HG02885 (cell line): ENCODE measurements at regions not wholly inside any gene's neighbourhood (a gene's known extent, or its start where the extent isn't known, plus 50 kb on each side); places are given as distances from the start of the nearest gene placed in this dataset.
"Not testable (repeated sequence)": the region's sequence is repeated elsewhere in the genome, so short reads cannot be mapped to it uniquely, and the experiment has no call there.

Experiments
- ATAC-seq: cut with Tn5 transposase; IDR thresholded peaks from one replicate; pipeline ENCODE4 v1.9.1; 2021; ENCODE audit warnings: mild to moderate bottlenecking; ENCODE audit not compliant: unreplicated experiment, poor library complexity

- no peak for ATAC-seq
Observed at GRCh38 chr6:78379982-78380381, 487.4 kb upstream of the IRAK1BP1 start.

GRCh38 chr6:78380541-78380940 is 486.8 kb upstream of the IRAK1BP1 start:
- no peak for ATAC-seq

- ATAC-seq = no peak
Observed at GRCh38 chr6:78383968-78384367, 483.4 kb upstream of the IRAK1BP1 start.

- not testable (repeated sequence) for ATAC-seq
Observed at GRCh38 chr6:78386854-78387253, 480.5 kb upstream of the IRAK1BP1 start.

DNA sequence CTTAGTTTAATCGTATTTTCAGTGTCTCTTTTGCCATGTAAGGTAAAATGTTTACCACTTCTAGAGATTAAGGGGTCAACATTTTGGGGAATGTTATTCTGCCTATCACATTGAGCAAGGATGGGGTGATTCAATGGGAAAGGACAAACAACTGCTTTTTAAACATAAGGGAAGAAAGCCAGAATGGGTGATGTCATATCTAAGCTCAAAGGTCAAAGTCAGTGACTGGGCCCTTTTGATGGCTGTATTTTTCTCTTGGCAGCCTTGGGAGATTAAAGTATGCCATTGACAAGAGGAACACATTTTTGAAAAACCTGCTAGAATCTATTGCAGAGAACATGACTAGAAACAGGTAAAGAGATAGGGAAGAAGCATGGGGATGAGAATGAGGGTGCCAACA is 477.3 kb upstream of the IRAK1BP1 start:
- no peak for ATAC-seq

DNA sequence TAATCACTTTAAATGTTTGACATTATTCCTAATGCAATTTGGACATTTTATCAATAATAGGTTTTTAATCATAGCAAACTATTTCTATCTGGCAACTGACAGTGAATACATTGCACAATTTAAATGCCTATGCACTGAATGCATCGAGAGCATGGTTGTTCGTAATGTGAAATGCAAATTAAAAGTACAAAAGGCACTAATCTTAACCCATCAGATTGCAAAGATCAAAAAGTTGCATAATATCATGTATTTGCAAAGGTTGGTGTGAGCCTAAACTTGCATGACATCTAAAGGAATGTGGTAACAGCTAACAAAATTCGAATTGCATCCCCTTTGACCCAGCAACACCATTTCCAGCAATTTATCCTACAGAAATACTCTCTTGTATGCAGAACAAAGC is 469.9 kb upstream of the IRAK1BP1 start:
- no peak for ATAC-seq

- ATAC-seq = no peak
Observed at GRCh38 chr6:78398292-78398691, 469.1 kb upstream of the IRAK1BP1 start.

DNA sequence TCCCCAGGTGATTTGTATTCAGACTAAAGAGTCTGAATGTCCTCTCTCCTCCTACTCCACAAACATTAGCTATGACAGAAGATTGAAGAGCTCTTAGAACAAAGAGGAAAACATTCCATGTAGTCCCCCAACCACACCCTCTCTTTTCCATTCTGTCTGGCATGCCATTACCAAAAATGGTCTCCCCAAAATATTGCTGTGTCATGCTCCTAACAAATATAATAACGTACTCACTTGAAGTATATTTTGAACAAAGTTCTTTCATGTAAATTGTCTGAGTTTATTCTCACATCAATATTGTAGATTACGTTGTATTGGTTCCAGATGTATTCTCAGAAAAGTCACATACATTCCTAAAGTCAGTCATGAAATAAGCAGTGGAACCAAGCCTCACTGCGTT is 467.3 kb upstream of the IRAK1BP1 start:
- ATAC-seq = no peak

DNA sequence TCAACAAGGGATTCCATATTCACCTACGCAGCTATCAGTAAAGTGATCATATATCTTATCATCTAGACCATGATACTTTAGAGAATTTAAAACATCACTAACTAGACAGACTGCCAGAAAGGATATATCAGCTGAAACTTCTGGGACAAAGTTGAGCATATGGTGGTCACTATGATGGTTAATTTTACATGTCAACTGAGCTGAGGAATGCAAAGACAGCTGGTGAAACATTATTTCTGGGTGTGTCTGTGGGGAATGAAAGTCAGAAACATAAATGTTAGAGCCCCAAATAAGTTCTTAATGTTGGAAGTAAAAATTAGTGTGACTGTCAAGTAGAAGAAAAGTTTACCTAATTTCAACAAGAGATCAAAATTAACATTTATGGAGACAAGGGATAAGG is 440.0 kb upstream of the IRAK1BP1 start:
- ATAC-seq = no peak

DNA sequence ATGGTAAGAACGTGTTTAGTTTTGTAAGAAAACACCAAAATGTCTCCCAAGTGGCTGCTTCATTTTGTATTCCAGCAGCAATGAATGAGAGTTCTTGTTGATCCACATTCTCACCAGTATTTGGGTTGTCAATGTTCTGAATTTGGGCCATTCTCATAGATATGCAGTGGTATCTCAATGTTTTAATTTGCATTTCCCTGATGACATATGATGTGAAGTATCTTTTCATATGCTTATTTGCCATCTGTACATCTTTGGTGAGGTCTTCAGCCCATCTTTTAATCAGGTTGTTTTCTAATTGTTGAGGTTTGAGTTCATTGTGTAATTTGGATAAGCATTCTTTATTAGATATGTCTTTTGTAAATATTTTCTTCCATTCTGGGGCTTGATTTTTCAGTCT is 436.8 kb upstream of the IRAK1BP1 start:
- ATAC-seq = no peak

GRCh38 chr6:78435671-78436070 is 431.7 kb upstream of the IRAK1BP1 start:
- ATAC-seq = no peak

DNA sequence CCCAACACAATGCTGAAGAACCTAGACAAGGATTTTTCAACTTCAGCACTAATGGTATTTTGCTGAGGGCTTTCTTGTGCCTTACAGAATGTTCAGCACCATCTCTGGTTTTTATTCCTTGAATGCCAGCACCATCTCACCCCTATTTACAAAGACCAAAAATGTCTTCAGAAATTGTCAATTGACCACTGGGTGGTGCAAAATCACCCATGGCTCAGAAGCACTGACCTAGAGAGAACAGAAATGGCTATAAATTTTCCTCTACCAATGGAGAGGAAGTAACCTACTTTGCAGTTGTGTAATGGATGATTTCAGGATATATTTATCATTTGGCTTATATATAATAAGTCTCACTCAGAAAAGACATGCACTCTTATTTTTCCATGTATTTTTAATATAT is 431.0 kb upstream of the IRAK1BP1 start:
- ATAC-seq = no peak

GRCh38 chr6:78438135-78438534 is 429.2 kb upstream of the IRAK1BP1 start:
- ATAC-seq = no peak

DNA sequence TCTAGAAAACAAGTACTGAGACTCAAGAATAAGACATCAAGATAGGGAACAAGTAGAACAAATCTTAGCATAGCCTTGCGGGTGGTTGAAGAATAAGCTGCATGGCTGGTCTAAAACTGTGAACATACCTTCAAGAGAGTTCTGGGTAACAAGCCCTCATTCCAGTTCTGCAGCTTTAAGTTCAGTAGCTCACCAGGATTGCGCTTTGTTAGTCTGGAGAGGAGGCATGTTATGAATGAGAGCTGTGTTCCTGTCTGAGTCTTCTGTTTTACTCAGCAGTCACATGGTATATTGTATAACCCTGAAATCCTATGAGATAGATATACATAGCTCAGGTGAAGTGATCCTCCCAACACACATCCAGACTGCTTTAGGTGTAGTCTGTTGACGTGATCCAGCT is 406.6 kb upstream of the IRAK1BP1 start:
- ATAC-seq = no peak

DNA sequence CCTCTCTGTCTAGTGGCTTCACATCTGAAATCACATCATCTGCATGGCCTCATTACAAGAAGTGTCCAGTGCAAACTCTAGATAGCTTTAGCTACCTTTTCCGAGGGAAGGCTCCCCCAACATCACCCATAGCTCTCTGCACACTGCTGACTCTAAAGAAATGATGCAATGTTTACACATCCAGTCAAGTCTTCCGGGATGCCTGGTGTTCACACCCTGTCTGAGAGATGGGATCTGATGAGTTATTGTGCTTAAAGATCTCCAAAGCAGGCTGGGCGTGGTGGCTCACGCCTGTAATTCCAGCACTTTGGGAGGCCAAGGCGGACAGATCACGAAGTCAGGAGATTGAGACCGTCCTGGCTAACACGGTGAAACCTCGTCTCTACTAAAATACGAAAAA is 404.6 kb upstream of the IRAK1BP1 start:
- no peak for ATAC-seq

DNA sequence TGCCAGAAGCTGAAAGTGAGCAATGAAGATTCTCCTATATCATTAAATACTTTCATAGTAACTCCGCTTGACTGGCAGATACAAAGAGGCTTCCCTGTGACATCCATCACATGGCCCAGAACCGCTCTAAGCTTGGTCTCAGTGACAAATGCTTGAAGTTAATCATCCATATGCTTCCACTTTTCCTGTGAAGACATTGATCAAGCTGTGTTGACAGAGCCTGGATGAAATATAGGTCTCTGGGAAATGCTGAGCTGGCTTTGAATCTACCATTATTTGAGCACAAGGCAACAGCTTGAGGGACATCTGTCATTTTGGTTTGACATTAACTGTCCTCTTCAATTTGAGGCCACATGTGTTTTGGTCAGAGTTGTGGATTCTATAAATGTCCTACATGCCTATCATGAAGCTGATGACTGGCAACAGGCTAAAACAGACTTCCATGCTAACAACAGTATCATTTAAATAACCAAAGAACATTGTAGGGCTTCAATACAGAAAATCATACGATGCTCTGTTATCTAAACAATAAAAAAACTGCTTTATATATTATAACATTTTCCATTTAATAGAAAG is 402.2 kb upstream of the IRAK1BP1 start:
- ATAC-seq = no peak

DNA sequence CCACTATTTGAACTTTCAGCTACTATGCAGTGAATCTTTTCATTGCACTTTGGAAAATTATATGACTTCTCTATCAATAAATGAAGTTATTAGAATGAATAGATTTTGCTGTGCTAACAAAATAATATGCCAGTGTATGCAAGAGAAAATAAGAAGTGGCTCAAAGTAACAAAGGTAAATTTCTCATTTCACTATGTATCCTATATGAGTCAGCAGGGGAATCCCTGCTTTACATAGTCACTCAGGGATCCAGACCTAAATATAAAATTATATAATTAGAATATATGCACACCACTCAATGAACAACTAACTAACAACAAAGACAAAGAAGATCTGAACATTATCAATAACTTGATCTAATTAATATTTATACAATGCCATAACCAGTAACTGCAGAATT is 390.8 kb upstream of the IRAK1BP1 start:
- ATAC-seq = no peak

GRCh38 chr6:78482801-78483552 is 384.4 kb upstream of the IRAK1BP1 start:
- ATAC-seq = no peak

GRCh38 chr6:78483553-78484197 is 383.7 kb upstream of the IRAK1BP1 start:
- no peak for ATAC-seq

DNA sequence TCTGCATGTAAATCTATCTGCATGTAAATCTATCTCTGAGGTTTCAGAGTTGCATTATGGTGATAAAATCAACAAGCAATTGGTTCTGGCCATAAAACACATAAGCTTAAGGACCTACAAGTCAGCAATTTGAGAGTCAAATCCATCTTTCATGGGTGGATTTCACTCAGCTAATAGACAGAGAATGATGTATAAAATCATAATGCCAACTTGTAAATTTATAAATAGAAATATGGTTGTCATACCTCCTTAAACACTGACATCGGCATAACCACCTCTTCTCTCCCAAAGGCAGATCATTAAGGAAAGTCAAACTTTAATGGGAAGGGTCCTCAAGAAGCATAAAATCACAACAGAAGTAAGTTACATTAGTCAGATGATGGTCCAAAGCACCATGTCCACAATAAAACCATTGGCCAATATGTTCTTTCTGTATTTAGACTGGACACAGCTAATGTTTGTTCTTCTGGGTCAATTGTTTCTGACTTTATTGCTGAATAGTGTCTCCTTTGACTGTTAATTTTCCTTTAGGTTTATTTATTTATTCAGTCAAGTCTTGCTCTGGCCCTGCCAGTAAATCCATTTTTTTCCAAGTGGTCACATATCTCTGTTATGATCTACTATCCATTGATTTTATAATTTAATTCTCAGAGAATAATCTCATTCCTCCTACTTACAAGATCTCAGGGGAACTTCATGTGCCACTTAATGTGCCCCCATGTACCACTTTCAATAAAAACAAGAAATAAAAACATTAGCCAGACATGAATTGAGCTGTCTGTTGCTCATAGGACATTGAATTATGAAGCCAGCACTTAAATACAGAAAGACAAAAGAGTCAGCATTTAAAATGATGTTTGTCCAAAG is 382.9 kb upstream of the IRAK1BP1 start:
- ATAC-seq = no peak

DNA sequence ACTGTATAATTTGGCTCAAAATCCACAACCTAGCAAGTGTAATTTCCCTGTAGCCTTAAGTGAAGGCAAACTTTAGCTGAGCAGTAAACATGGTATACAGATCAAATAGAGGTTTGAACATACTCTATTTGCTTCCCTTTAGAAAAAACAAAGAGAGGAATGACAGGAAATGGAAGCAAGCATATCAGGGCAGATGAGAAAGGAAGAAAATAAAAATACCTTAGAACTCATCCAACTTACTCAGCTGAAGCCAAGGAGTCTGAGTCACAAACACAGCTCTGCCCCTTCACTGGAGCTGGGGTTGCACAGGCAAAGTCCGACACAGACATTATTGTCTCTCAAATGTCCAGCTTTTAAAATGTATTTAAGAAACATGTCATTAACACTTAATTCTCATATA is 379.9 kb upstream of the IRAK1BP1 start:
- no peak for ATAC-seq
